ENCODE measurements at regions not wholly inside any gene's neighbourhood (a gene's known extent, or its start where the extent isn't known, plus 50 kb on each side); places are given as distances from the start of the nearest gene placed in this dataset.

GRCh38 chr1:229098903-229099578 lies 171.9 kb upstream of the RAB4A start:
- no peak for DNase-seq

- no peak for DNase-seq
Measured at GRCh38 chr1:229101011-229101871, 169.7 kb upstream of the RAB4A start.

- DNase-seq = no peak
Measured at GRCh38 chr1:229102741-229103391, 168.0 kb upstream of the RAB4A start.

GRCh38 chr1:229104654-229105053 lies 166.3 kb upstream of the RAB4A start:
- DNase-seq = no peak

- DNase-seq = no peak
Measured at GRCh38 chr1:229105109-229105508, 165.8 kb upstream of the RAB4A start.

GRCh38 chr1:229105822-229106525 lies 164.9 kb upstream of the RAB4A start:
- DNase-seq = no peak

- DNase-seq = no peak
Measured at GRCh38 chr1:229106526-229107125, 164.3 kb upstream of the RAB4A start.

- DNase-seq = no peak
Measured at GRCh38 chr1:229107304-229107815, 163.6 kb upstream of the RAB4A start.

GRCh38 chr1:229107972-229108371 lies 162.9 kb upstream of the RAB4A start:
- DNase-seq = no peak

GRCh38 chr1:229108598-229109201 lies 162.2 kb upstream of the RAB4A start:
- no peak for DNase-seq

GRCh38 chr1:229109320-229109761 lies 161.6 kb upstream of the RAB4A start:
- DNase-seq = no peak

- no peak for DNase-seq
Measured at GRCh38 chr1:229110986-229111385, 159.9 kb upstream of the RAB4A start.

- DNase-seq = no peak
Measured at GRCh38 chr1:229111703-229112319, 159.1 kb upstream of the RAB4A start.

GRCh38 chr1:229112832-229113548 lies 157.9 kb upstream of the RAB4A start:
- no peak for DNase-seq

- no peak for DNase-seq
Measured at GRCh38 chr1:229114315-229114714, 156.6 kb upstream of the RAB4A start.

GRCh38 chr1:229114850-229115365 lies 156.0 kb upstream of the RAB4A start:
- DNase-seq = no peak

GRCh38 chr1:229116114-229116513 lies 154.8 kb upstream of the RAB4A start:
- DNase-seq = no peak

- no peak for DNase-seq
Measured at GRCh38 chr1:229117664-229118300, 153.1 kb upstream of the RAB4A start.

GRCh38 chr1:229118477-229119061 lies 152.3 kb upstream of the RAB4A start:
- DNase-seq = no peak

GRCh38 chr1:229119161-229119560 lies 151.8 kb upstream of the RAB4A start:
- no peak for DNase-seq

All from NCI-H1436 treated with DMSO at 0.1 percent for 48 hours (cell line).